NOMO-1 treated with DMSO at 0.1 percent for 48 hours (cell line): ENCODE measurements at regions not wholly inside any gene's neighbourhood (a gene's known extent, or its start where the extent isn't known, plus 50 kb on each side); places are given as distances from the start of the nearest gene placed in this dataset.
"Not testable (repeated sequence)": the region's sequence is repeated elsewhere in the genome, so short reads cannot be mapped to it uniquely, and the experiment has no call there.

Experiments
- DNase-seq: peaks from one replicate; lab custom pipeline; 2025; ENCODE audit not compliant: unreplicated experiment; lab: John Stamatoyannopoulos, UW

DNA sequence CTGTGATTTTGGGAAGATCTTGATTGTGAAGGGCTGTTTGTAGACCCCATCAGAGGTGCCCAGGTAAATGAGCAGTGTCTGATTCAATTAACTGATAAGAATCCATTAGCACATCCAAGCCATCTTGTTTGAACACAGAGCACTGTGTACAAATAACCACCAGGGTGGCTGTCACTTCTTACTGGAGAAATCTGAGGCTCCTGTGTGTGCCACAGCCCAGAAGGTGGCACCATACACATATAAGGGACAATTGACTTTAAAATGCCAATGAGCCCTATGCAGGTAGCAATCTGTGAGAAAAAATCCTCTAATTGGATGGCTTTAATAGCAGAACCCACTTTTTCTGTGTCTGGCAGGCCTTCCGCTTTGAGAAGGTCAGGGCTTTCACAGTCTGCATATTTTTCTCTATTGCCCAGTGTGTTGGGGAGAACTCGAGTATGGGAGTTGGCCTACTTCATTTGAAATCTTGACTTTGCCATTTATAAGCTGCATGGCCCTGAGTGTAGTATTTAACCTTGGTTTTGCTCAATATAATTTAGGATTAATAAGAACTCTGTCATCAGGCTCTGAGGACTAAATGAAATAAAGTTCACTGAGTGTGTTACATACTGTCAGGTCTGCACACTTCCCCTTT lies 517.4 kb downstream of the CCSER2 start:
- peak; percentile 25 for DNase-seq

DNA sequence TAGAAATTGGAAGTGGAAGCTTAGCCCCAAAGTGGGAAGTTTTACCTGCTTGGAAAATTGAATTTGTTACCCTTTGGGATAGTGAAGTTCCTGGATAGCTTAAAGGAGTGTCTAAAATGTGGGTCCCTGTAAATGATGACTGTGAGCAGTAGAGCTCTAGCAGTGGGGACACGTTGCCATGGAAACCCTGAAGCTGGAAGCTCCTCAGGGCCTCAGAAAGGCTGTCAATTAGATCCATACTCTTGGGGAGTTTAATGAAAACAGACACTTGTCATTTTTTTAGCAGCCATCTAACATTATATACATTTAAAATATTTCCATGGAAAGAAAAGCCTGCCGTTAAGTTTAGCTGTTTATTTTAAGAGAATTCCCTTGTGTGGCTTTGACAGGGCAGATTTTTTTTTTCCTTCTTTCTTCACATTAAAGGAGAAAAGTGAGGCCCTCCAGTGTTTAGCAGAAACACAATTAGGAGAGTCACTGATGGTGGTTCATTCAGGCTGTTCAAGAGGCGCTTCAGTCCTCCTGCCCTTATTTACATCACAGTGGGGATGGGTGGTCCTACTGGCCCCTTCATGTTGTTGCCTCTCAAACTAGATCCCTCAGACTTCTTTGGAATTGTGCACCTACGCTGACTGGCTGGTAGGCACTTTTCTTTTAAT lies 518.4 kb downstream of the CCSER2 start:
- no peak for DNase-seq

DNA sequence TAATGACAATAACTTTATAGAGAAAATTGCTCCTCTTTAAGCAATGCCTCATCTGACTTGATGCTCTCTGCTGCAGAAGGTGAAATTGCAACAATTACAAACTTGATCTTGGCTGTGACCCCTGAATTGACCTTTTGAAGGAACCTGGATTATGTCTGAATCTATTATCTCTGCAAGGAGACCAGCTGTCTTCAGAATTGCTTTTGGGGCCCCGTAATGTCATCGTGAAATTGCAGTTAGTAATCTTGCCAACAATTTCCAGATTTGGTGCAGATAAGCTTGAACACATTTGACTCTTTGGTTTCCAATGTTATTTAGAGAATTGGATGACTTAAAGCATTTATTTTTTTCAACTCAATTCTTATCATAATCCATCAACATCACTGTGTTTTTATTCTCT lies 520.6 kb downstream of the CCSER2 start:
- no peak for DNase-seq

DNA sequence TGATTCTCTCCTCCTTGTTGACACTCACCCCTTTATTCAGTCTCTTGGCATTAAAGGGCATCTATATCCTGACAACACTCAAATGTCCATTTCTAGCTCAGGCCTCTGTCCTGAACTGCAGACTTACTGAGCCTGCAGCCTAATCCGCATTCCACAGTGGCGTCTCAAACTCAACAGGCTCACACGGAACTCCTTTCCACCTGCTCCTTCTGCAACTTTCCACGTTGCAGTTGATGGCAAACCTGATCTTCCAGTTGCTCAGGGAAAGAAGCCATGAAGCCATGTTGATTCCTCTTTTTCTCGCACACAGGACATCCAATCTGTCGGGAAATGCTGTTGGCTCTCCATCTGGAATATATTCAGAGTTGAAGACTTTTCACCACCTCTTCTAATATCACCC lies 522.4 kb downstream of the CCSER2 start:
- DNase-seq: no peak

DNA sequence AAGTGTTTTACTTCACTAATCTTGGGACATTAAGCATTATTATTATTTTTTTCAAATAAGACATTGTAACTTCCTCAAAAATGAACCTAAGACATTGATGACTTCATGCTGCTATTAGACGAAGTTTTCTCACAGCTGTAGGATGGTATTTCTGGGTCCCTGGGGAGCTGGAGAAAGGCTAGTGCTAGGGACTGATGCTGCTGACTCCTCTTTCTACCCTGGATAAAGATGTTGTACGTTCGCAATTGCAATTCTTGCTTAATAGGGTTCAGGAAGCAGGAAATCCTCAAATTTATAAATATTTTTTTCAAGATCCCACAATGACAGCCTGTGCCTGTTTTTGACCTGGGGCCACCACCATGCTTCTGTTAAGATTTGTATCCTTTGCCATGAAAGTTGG lies 526.0 kb downstream of the CCSER2 start:
- no peak for DNase-seq

DNA sequence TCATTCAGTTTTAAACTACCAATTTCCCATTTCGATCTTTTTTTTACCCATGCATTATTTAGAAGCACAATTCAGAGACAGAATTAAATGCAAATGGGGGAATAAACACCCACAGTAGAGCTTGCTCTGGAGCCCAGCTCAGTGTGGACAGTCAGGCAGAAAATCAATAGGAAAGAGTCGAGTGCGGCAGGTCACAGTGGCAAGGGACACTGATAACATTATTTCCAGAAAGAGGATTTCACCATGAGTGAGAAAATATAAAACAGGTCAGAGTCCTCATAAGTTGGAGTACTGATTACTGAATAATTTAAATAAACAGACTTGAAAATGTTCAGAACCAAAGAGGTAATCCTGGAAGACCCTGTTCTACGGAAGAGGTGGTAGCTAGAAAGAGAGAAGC lies 532.5 kb downstream of the CCSER2 start:
- DNase-seq: no peak

DNA sequence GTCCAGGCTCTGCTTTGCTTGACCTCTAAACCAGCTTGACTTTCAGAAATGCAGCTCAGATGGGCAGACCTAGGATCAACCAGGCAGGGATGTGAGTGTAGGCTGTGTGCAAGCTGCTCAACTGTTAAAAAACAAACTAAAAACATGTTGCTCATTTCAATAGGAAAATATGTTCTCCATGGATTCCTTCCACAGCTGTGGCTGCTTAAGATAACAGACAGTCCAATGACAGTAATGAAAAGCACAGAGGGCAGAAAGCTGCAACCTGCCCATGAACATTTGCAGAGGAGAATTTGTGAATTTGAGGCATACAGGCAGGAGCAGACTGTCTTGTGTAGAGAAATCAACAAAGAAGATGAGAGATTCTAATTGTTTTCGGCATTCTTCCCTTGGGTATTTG lies 534.2 kb downstream of the CCSER2 start:
- DNase-seq: no peak

DNA sequence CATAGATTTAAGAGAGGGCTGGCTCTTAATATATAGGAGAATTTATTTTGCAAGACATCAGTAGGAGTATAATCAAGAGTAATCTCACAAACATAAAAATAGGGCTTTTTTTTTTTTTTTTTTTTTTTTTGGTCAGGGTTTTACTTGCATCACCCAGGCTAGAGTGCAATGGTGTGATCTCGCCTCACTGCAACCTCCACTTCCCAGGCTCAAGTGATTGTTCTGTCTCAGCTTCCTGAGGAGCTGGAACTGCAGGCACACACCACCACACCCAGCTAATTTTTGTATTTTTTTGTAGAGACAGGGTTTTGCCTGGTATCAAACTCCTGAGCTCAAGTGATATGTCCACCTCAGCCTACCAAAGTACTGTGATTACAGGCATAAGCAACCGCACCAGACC lies 535.3 kb downstream of the CCSER2 start:
- DNase-seq: no peak

DNA sequence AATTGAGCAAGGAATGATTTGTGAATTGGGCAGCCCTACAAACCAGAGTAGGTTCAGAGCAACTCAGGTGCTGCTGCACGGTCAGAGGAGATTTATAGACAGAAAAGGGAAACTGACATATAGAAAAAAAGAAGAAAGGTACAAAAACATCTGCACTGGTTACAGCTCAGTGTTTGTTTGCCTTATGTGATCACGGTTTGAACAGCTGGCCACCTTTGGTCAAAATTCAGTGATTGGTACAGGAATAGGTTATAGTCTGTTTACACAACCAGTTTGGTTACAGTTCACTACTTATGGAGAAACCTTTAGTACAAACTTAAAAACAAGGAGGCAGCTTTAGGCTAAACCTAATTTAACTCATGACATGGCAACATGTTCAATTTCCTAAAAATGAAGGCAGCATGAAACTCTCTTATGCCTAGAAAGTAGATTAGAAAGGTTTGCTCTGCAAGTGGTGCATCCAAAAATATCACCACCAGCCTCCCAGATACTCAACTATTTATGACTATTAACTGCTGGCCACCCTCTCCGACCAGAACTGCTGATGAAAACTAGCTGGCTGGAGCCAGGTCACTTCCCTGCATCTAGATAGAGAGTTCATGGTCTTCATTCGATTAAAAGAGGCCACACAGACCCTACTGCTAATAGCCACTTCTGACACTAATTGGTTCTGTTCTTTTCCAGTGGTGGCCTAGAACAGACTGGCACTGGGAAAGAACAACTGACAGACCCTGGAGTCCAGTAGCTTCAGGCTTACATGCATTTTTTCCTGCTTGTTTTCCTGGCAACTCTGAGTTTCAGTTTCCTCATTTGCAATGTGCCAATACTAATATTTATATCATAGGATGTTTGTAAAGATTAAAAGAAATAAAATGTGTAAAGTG lies 548.0 kb downstream of the CCSER2 start:
- no peak for DNase-seq

DNA sequence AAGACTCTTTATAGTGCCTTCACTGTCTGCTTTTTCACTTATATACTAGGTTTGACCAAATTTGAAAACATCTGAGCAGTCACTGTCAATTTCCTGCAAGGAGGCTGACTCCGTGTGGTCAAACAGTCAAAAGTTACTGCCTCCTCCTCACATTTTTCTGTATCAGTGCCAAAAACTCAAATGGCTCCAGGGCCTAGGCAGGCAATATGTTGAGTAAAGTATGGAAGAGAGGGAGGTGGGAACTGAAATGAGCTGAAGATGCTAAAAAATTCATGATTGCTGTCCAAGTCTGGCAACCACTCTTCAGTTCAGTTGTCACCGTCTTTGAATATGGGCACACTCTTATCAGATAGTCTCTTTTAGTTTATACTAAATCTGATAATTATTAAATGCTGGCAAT lies 551.6 kb downstream of the CCSER2 start:
- DNase-seq: no peak

DNA sequence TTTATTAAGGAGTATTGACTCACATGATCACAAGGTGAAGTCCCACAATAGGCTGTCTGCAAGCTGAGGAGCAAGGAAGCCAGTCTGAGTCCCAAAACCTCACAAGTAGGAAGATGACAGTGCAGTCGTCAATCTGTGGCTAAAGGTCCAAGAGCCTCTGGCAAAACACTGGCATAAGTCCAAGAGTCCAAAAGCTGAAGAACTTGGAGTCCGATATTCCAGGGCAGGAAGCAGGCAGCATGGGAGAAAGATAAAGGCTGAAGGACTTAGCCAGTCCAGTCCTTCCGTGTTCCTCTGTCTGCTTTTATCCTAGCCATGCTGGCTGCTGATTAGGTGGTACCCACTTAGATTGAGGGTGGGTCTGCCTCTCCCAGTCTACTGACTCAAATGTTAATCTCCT lies 553.3 kb downstream of the CCSER2 start:
- DNase-seq: not testable (repeated sequence)

DNA sequence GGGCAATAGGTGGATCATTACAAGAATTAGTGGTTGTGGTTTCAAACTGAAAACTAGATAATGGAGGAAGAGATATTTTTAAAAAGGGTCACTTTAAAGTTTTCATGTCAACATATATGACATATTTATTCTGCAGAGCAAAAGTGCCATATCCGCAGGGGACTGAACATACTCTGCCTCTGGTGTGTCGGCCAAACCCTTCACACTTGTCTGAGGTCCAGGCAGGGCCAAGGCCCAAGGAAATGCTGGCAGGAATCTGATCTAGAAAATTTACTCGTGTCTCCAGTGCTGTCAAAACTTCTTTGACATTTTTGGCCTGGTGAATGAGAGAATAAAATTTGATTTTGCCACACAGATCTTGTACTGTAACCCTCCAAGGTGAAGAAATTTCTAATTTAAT lies 562.3 kb downstream of the CCSER2 start:
- DNase-seq: peak; percentile 56

DNA sequence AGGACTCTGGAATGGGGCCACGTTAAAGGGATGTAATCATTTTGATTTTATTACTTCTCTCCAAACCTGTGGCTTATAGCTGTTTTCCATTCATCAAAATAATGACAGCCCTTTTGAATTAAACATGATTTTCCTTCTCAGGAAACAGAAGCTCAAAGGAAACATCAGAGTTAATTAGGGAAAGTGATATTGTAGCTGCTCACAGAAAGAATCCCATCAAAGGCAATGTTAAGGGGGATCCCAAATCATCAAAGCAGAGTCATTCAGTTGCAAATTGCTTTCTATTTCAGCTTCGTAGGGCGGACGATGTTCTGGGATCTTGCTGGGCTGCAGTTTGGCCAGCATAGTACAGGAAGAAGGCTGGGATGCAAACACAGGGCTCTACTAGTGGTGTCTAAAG lies 563.2 kb downstream of the CCSER2 start:
- no peak for DNase-seq

DNA sequence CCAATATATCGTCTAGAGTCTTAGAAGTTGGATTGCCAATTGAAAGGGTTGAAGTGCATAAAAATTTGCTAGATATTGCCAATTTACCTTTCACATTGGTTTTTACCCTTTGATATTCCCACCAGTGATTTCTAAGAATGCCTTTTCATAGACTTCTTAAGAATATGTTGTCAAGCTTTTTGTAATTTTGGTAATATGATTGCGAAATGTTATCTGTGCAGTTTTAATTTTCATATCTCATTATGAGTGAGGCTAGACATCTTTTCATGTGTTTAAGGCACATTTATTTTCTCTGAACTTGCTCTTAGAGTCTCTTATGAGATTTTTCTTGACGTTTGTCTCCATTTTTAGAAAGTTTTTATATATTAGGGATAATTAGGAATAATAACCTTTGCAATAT lies 567.2 kb downstream of the CCSER2 start:
- DNase-seq: no peak

DNA sequence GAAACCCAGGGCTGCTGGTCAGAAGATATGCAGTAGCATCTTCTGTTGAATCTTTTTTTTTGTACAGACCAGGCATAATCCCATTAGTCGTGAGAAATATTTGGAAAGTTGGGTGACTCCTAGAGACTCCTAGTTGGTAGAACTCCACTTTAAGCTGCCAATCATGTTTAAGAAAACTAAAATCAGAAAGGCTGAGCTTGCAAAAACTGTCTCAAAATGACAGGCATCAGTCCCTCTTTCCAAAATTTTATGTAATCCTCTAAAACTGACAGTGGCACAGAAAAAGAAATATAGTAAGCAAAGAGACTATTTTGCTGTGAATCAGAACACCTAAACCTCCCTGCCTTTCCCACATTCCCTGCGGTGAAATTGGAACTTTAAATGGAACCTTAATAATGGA lies 568.5 kb downstream of the CCSER2 start:
- no peak for DNase-seq

DNA sequence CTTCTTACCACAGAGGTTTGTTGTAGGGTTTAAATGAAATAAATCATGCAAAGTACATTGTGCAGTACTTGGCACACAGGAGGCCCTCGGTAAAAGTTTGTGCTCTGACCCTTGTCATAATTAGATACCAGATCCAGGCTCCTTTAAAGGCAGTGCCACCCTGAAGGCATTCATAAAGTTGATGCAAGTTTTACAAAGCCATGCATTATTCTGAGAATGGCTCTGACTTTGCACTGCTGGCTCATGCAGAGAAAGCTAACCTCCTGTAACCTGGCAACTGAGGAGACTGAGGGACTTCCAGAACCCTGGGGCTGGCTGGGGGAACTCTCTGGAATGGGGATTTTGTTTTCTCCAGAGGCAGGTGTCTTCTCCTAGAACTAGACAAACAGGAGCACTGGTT lies 570.9 kb downstream of the CCSER2 start:
- no peak for DNase-seq

DNA sequence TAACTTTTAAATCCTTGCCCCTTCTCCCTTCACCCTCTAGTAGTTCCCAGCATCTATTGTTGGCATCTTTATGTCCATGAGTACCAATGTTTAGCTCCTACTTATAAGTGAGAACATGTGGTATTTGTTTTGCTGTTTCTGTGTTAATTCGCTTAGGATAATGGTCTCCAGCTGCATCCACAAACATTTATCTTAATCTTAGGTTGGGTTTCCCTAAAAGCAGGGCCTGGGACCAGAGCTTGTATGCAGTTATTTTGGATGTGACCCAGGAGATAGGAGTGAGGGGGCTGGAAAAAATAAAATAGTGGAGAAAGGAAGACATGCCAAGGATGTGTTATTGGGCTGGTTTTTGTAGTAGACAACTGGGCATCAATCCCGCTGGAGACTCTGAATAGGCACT lies 571.8 kb downstream of the CCSER2 start:
- DNase-seq: no peak

DNA sequence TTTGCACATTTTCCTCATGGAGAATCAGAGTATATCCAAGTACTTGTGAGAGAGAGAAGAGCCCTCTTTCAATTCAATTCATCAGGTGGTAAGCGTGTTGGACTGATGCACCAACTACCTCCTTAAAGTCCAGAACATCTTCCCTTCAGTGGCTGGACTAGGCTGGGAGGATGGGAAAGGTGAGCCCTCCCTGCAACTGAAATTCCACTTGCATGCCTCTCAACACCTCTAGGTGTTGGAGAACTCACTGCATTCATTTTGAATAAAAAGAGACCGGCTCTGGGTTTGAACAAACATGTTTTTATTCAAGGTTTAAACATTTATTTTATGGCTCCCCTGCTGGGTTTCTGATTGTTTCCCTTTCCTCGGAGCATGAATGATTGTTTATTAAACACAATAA lies 573.5 kb downstream of the CCSER2 start:
- DNase-seq: no peak

DNA sequence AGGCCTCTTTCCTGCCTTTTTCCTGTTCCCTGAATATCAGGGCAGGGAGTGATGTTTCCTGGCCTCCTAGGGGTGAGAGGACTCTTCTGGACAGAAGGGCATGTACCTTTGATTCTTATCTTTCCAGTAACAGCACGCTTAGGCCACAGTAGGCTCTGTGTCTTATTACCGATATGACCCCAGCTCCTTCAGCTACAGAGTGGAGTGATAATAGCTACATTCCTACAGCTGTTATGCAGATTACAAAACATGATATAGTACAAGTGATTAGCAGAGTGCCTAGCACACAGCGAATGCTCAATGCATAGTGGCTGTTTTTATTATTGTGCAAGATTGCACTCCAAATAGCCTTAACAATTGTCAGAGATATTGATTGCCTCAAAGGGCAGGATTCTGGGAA lies 574.2 kb downstream of the CCSER2 start:
- no peak for DNase-seq

DNA sequence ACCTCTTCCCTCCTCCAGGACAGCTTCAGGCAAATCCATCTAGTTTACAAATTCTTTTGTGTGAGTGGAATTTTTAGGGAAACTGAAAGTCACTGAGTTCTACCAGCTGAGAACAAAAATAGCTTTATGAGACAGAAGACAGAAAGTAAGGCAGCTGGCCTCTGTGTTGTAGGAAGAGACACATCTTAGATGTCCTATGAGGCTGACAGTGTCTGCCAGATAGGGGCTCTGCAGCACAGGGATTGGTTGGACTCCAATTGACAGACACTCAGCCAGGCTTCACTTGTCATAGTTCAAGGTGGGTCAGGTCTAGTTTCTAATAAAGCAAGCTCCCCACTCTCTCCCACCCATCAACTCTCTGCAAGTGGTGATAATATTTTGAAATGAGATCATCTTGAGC lies 574.9 kb downstream of the CCSER2 start:
- DNase-seq: no peak

DNA sequence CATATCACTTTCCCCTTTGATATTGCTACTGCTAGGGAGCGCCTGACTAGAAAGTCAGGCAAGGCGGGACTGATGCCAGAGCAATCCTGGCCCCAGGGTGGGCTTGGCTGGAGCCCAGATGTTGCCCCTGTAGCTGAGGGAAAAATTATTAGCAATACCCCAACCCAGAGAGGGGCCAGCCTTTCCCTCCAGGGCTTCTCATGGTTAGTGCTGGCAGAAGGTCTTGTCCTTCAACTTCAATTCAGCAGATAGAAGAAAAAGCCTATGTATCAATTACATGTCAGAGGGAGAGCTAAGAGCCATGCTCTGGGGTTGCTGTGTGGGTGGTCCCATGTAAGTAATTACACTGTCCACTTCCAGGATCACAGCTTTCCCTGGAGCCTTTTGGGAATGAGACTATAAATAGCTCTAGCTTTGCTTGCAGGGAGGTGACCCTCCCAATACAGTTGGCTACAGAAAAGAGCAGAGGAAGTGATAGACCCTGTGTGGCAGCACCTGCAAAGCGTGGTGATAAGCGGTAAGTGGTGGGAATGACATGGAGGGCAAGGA lies 579.1 kb downstream of the CCSER2 start:
- DNase-seq: no peak

DNA sequence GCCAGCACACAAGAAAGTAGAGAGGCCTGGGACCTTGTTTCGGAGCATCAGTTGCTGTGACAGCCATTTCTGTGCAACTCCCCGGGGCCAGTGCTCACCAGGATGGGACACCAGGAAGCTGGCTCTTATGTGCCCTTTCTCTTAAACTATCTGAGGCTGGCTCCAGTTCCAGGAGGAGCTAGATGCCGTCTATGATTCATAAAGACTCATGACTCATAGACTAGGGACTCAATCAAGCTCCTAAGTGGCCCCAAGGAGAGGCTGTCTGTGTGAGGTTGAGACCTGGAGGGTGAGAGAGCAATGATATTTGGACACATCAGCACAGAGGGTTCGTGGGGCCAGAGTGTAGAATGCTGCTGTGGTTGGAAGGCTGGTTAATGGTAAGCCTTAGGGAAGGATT lies 580.1 kb downstream of the CCSER2 start:
- no peak for DNase-seq
